ENCODE measurements at regions not wholly inside any gene's neighbourhood (a gene's known extent, or its start where the extent isn't known, plus 50 kb on each side); places are given as distances from the start of the nearest gene placed in this dataset.
A peak's percentile ranks its signal among the peaks of the same experiment; 100 is the strongest.

- H3K4me3 ChIP-seq (ENCODE audit: low read length): no peak overlapping the region
- TF ChIP-seq, protein P1, sequence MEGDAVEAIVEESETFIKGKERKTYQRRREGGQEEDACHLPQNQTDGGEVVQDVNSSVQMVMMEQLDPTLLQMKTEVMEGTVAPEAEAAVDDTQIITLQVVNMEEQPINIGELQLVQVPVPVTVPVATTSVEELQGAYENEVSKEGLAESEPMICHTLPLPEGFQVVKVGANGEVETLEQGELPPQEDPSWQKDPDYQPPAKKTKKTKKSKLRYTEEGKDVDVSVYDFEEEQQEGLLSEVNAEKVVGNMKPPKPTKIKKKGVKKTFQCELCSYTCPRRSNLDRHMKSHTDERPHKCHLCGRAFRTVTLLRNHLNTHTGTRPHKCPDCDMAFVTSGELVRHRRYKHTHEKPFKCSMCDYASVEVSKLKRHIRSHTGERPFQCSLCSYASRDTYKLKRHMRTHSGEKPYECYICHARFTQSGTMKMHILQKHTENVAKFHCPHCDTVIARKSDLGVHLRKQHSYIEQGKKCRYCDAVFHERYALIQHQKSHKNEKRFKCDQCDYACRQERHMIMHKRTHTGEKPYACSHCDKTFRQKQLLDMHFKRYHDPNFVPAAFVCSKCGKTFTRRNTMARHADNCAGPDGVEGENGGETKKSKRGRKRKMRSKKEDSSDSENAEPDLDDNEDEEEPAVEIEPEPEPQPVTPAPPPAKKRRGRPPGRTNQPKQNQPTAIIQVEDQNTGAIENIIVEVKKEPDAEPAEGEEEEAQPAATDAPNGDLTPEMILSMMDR (IDR thresholded peaks at IDR 0.05; ENCODE audit: insufficient read depth, low read depth, low read length, missing control alignments): no peak
- DNase-seq (ENCODE audit: low read depth): no peak
These were observed 337.7 kb downstream of the TOX3 start for GRCh38 chr16:52209227-52209626.

DNA sequence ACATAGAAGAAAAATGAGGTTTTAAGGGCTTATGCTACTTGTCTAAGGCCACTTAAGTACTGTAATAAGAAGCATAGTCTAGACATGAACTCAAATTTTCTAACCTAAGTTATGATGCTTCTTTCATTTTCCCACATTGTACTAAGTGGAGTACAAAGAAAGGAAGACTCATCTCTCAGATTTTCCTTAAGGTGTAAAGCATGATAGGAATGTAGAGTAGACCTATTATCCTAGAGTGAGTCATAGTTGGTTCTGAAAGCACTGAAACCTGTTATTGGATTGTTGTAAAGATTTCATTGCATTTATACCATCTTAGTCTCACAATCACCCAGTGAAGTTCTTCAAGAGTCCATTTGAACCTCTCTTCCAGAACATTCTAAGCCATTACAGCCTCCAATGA is 343.8 kb downstream of the TOX3 start:
- H3K4me3 ChIP-seq (ENCODE audit: low read length): no peak overlapping the region
- TF ChIP-seq, protein P1 (IDR thresholded peaks at IDR 0.05; ENCODE audit: insufficient read depth, low read depth, low read length, missing control alignments): no peak
- peak; percentile 44 for DNase-seq (ENCODE audit: low read depth)

DNA sequence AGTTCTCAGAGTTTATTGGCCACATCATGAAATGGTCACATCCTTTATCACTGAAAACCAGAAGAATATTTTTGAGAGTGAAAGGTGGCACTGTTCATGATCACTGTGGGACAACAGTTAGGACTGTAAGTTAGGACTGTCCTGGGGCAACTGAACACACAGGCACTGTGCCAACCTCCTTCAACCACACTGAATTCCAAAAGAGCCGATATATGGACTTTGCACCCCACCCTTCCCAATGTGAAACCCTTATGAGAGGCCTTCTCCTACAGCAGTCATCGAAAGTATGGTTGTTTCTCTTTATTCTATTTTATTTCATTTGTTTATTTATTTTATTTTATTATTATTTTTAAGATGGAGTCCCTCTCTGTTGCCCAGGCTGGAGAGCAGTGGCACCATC is 353.5 kb downstream of the TOX3 start:
- no peak for DNase-seq (ENCODE audit: low read depth)
- TF ChIP-seq, protein P1 (IDR thresholded peaks at IDR 0.05; ENCODE audit: insufficient read depth, low read depth, low read length, missing control alignments): no peak
- H3K4me3 ChIP-seq (ENCODE audit: low read length): no peak overlapping the region

- DNase-seq (ENCODE audit: low read depth): peak; percentile 74
- no peak overlapping the region for H3K4me3 ChIP-seq (ENCODE audit: low read length)
- TF ChIP-seq, protein P1 (IDR thresholded peaks at IDR 0.05; ENCODE audit: insufficient read depth, low read depth, low read length, missing control alignments): peak; percentile 97
These were observed 355.3 kb downstream of the TOX3 start for GRCh38 chr16:52191531-52192134.

DNA sequence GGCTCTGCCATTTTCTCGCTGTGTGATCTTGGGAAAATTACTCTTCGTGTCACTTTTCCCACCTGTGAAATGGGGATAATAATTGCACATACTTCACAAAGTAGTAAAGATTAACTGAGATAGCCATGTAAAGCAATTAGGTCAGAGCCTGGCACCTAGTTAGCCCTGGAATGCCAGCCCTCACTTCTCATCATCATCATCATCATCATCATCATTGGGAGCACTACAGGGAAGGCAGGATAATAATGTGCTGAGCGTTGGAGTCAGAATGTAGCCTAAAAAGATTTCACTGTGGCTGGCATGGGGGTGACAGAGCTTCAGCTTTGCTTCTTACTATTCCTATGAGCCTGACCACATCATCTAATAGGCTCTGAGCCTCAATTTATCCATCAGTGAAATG is 362.6 kb downstream of the TOX3 start:
- TF ChIP-seq, protein P1 (IDR thresholded peaks at IDR 0.05; ENCODE audit: insufficient read depth, low read depth, low read length, missing control alignments): no peak
- no peak overlapping the region for H3K4me3 ChIP-seq (ENCODE audit: low read length)
- DNase-seq (ENCODE audit: low read depth): no peak

DNA sequence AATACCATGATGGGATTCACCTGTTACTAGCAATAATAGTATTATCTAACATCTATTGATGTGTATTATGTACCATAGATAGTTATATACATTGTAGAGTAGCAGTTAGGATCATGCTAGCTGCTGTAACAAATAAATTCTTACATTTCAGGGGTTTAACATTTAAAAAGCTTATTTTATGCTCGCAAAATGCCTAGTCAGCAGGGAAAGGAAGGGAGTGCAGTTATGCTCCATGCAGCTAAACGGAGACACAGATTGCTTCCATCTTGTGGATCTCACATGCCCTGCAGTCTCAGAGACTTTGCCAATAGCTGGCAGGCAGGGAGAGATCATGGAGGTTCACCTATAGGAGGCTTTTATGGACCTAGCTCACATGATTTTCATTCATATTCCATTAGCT is 364.1 kb downstream of the TOX3 start:
- no peak for DNase-seq (ENCODE audit: low read depth)
- TF ChIP-seq, protein P1 (IDR thresholded peaks at IDR 0.05; ENCODE audit: insufficient read depth, low read depth, low read length, missing control alignments): no peak

GRCh38 chr16:52174168-52174567 is 372.8 kb downstream of the TOX3 start:
- TF ChIP-seq, protein P1 (IDR thresholded peaks at IDR 0.05; ENCODE audit: insufficient read depth, low read depth, low read length, missing control alignments): no peak
- no peak overlapping the region for H3K4me3 ChIP-seq (ENCODE audit: low read length)
- no peak for DNase-seq (ENCODE audit: low read depth)

More for the DNA sequence above, 364.1 kb downstream of the TOX3 start:
- H3K4me3 ChIP-seq (ENCODE audit: low read length): no peak overlapping the region

All from epithelial cell of esophagus (primary cell).